HepG2 (cell line): ENCODE measurements at regions not wholly inside any gene's neighbourhood (a gene's known extent, or its start where the extent isn't known, plus 50 kb on each side); places are given as distances from the start of the nearest gene placed in this dataset.

Experiments used
- AGO2 ChIP-seq: fragments of 200-400 bp; formaldehyde crosslinking; optimal IDR thresholded peaks from 2 replicates; pipeline ENCODE3; 2017; ENCODE audit warnings: mild to moderate bottlenecking, low read depth, low read length, moderate library complexity
- ARNT2 ChIP-seq: sonication (generic); formaldehyde crosslinking; IDR thresholded peaks from 2 replicates; pipeline ENCODE4 v1.8.0; 2022; ENCODE audit warnings: mild to moderate bottlenecking, low read depth, missing genetic modification reagents, moderate library complexity
- EHMT2 ChIP-seq: fragments of 200-600 bp; sonication (generic); IDR thresholded peaks from 2 replicates; pipeline ENCODE4 v1.7.0; 2017; ENCODE audit warnings: antibody characterized with exemption, low read depth, low read length, borderline replicate concordance
- FOXA3 ChIP-seq: IDR thresholded peaks from 2 replicates; pipeline ENCODE4 v1.6.1; 2016; ENCODE audit warnings: missing genetic modification reagents, missing compliant biosample characterization
- FOXP4 ChIP-seq: sonication (generic); formaldehyde crosslinking; IDR thresholded peaks from 2 replicates; pipeline ENCODE4 v1.4.0; 2020; ENCODE audit warnings: missing genetic modification reagents
- JUN ChIP-seq: sonication (generic); formaldehyde crosslinking; IDR thresholded peaks from 2 replicates; pipeline ENCODE4 v1.4.0; 2020; ENCODE audit warnings: mild to moderate bottlenecking, missing genetic modification reagents
- MED1 ChIP-seq: sonication (generic); formaldehyde crosslinking; IDR thresholded peaks from 2 replicates; pipeline ENCODE4 v1.4.0; 2020; ENCODE audit warnings: missing genetic modification reagents
- MTF1 ChIP-seq: sonication (generic); formaldehyde crosslinking; IDR thresholded peaks from 2 replicates; pipeline ENCODE4 v1.5.0; 2020; ENCODE audit warnings: missing genetic modification reagents
- TCF7 ChIP-seq: sonication (generic); IDR thresholded peaks from 2 replicates; pipeline ENCODE4 v1.6.1; 2016; ENCODE audit warnings: antibody characterized with exemption, low read depth
- THYN1 ChIP-seq: sonication (generic); formaldehyde crosslinking; IDR thresholded peaks from 2 replicates; pipeline ENCODE4 v1.8.1; 2023; ENCODE audit warnings: low read depth, mild to moderate bottlenecking, moderate library complexity, missing genetic modification reagents, borderline replicate concordance
- ZNF609 ChIP-seq: sonication (generic); formaldehyde crosslinking; IDR thresholded peaks from 2 replicates; pipeline ENCODE4 v1.4.0; 2020; ENCODE audit warnings: mild to moderate bottlenecking, missing genetic modification reagents, borderline replicate concordance
- ZSCAN30 ChIP-seq: sonication (generic); formaldehyde crosslinking; IDR thresholded peaks from 2 replicates; pipeline ENCODE4 v1.5.0; 2020; ENCODE audit warnings: mild to moderate bottlenecking, missing genetic modification reagents
- TF ChIP-seq, protein P1 (sequence below): sonication (generic); formaldehyde crosslinking; IDR thresholded peaks from 2 replicates; pipeline ENCODE4 v1.5.1; 2020; ENCODE audit warnings: mild to moderate bottlenecking, missing genetic modification reagents

DNA sequence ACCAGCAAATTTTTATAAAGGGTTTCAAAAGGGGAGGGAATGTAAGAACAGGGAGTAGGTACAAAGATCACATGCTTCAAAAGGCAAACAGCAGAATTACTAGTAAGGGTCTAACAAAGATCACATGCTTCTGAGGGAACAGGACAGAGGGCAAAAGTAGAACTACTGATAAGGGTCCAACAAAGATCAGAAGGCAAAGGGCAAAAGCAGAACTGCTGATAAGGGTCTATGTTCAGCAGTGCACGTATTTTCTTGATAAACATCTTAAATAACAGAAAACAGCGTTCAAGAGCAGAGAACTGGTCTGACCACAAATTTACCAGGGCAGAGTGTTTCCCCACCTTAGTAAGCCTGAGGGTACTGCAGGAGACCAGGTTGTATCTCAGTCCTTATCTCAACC is 469.5 kb upstream of the PIK3R1 start (continued):
- TF ChIP-seq, protein P1, sequence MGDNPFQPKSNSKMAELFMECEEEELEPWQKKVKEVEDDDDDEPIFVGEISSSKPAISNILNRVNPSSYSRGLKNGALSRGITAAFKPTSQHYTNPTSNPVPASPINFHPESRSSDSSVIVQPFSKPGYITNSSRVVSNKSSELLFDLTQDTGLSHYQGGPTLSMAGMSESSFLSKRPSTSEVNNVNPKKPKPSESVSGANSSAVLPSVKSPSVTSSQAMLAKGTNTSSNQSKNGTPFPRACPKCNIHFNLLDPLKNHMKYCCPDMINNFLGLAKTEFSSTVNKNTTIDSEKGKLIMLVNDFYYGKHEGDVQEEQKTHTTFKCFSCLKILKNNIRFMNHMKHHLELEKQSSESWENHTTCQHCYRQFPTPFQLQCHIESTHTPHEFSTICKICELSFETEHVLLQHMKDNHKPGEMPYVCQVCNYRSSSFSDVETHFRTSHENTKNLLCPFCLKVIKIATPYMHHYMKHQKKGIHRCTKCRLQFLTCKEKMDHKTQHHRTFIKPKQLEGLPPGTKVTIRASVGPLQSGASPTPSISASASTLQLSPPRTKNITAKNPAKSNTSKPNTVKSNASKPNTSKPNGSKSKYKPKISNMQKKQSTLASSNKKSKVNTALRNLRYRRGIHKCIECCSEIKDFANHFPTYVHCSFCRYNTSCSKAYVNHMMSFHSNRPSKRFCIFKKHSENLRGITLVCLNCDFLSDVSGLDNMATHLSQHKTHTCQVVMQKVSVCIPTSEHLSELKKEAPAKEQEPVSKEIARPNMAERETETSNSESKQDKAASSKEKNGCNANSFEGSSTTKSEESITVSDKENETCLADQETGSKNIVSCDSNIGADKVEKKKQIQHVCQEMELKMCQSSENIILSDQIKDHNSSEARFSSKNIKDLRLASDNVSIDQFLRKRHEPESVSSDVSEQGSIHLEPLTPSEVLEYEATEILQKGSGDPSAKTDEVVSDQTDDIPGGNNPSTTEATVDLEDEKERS (CRISPR knock-in tag), result 0 out of 2 replicates have a peak, but pooled peaks have one; percentile 65
- TF ChIP-seq FOXA3 (CRISPR knock-in tag) (peak; percentile 45), JUN (CRISPR knock-in tag) (no peak), MED1 (peak; percentile 75), FOXP4 (CRISPR knock-in tag) (peak; percentile 37; the same call in 1 of the 2 replicates), THYN1 (CRISPR knock-in tag) (no peak), ZNF609 (CRISPR knock-in tag) (no peak), ARNT2 (no peak), ZSCAN30 (CRISPR knock-in tag) (no peak), AGO2 (no peak), EHMT2 (peak; percentile 49; the same call in 1 of the 2 replicates), TCF7 (peak; percentile 35; the same call in 1 of the 2 replicates), MTF1 (no peak)
